HL-60 (cell line): ENCODE measurements at regions not wholly inside any gene's neighbourhood (a gene's known extent, or its start where the extent isn't known, plus 50 kb on each side); places are given as distances from the start of the nearest gene placed in this dataset.

Experiments
- DNase-seq, 2 experiments: peaks; one replicate each; pipeline ENCODE4 v3.0.0-alpha.2; 2010 to 2020; ENCODE audit warnings: low read depth in 1 of 2, low spot score in 1 of 2
- H3K27ac ChIP-seq: fragments of 250-450 bp; sonication (Bioruptor Pico); replicated peaks from 2 replicates; pipeline ENCODE4 v1.5.1; 2020; ENCODE audit warnings: mild to moderate bottlenecking, moderate library complexity
- H3K27me3 ChIP-seq: fragments of 250-450 bp; sonication (Bioruptor Pico); 2 replicates; pipeline ENCODE4 v1.5.1; 2021; ENCODE audit warnings: mild to moderate bottlenecking, moderate library complexity; ENCODE audit not compliant: insufficient read depth, poor library complexity, severe bottlenecking
- H3K4me3 ChIP-seq: replicated peaks from 2 replicates; pipeline ENCODE4 v1.5.1; 2011; ENCODE audit warnings: mild to moderate bottlenecking, control low read depth, low read length; ENCODE audit not compliant: insufficient read depth
- GABPA ChIP-seq: IDR thresholded peaks from 2 replicates; pipeline ENCODE4 v1.6.1; 2012; ENCODE audit warnings: low read depth
- POLR2AphosphoS5 ChIP-seq: IDR thresholded peaks from 2 replicates; pipeline ENCODE4 v1.6.1; 2012; ENCODE audit warnings: low read depth
- SPI1 ChIP-seq: IDR thresholded peaks from 2 replicates; pipeline ENCODE4 v1.6.1; 2012; ENCODE audit warnings: low read depth, mild to moderate bottlenecking, borderline replicate concordance
- TF ChIP-seq, protein P1 (sequence below): IDR thresholded peaks from one replicate; pipeline ENCODE4 v1.5.1; 2011; ENCODE audit warnings: low read length, control low read depth, inconsistent platforms; ENCODE audit not compliant: insufficient read depth
- TF ChIP-seq, protein P2 (sequence below): IDR thresholded peaks from 2 replicates; pipeline ENCODE4 v1.6.1; 2012; ENCODE audit warnings: low read depth; ENCODE audit not compliant: insufficient replicate concordance

DNA sequence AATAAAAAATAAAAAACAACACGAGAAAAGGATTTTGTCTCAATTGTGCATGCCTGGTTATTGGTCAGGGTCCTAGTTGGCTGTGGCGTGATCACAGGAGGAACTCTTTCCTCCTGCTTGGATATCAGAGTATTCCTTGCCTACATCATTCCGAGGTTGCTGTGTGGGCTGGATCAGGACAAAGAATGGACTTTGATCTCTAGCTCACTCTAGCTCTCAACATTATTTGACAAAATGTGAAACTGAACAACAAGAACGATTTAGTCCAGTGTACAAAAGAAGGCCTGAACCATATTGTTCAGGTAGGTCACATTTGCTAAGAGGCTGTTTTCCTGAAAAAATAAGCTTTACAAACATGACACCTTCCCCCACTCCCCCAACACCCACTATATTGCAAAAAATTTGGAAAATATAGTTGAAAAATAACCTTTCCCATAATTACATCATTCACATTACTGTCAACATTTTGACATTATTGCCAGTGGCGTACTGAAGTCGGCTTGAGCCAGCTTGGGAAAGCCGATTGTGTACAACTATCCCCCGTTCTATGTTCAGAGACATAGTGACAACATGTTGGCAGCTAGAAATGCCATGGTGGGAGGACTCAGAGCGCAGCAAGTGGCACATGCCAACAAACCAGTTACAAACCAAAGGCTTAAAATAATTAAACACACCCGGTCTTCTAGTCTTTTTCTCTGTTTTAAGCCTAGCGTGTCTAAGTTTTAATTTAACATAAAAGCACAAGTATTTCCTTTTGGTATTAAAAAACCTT lies 179.0 kb downstream of the LPIN1 start:
- Histone ChIP-seq H3K27me3 (no peaks in the 10 kb centered on the region), H3K4me3 (no peak overlapping the region), H3K27ac (no peak overlapping the region)
- TF ChIP-seq SPI1: no peak
- TF ChIP-seq, protein P1, sequence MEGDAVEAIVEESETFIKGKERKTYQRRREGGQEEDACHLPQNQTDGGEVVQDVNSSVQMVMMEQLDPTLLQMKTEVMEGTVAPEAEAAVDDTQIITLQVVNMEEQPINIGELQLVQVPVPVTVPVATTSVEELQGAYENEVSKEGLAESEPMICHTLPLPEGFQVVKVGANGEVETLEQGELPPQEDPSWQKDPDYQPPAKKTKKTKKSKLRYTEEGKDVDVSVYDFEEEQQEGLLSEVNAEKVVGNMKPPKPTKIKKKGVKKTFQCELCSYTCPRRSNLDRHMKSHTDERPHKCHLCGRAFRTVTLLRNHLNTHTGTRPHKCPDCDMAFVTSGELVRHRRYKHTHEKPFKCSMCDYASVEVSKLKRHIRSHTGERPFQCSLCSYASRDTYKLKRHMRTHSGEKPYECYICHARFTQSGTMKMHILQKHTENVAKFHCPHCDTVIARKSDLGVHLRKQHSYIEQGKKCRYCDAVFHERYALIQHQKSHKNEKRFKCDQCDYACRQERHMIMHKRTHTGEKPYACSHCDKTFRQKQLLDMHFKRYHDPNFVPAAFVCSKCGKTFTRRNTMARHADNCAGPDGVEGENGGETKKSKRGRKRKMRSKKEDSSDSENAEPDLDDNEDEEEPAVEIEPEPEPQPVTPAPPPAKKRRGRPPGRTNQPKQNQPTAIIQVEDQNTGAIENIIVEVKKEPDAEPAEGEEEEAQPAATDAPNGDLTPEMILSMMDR: no peak
- TF ChIP-seq POLR2AphosphoS5: no peak
- TF ChIP-seq, protein P2, sequence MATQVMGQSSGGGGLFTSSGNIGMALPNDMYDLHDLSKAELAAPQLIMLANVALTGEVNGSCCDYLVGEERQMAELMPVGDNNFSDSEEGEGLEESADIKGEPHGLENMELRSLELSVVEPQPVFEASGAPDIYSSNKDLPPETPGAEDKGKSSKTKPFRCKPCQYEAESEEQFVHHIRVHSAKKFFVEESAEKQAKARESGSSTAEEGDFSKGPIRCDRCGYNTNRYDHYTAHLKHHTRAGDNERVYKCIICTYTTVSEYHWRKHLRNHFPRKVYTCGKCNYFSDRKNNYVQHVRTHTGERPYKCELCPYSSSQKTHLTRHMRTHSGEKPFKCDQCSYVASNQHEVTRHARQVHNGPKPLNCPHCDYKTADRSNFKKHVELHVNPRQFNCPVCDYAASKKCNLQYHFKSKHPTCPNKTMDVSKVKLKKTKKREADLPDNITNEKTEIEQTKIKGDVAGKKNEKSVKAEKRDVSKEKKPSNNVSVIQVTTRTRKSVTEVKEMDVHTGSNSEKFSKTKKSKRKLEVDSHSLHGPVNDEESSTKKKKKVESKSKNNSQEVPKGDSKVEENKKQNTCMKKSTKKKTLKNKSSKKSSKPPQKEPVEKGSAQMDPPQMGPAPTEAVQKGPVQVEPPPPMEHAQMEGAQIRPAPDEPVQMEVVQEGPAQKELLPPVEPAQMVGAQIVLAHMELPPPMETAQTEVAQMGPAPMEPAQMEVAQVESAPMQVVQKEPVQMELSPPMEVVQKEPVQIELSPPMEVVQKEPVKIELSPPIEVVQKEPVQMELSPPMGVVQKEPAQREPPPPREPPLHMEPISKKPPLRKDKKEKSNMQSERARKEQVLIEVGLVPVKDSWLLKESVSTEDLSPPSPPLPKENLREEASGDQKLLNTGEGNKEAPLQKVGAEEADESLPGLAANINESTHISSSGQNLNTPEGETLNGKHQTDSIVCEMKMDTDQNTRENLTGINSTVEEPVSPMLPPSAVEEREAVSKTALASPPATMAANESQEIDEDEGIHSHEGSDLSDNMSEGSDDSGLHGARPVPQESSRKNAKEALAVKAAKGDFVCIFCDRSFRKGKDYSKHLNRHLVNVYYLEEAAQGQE: no peak
- no peak for TF ChIP-seq GABPA
- DNase-seq: no peak

DNA sequence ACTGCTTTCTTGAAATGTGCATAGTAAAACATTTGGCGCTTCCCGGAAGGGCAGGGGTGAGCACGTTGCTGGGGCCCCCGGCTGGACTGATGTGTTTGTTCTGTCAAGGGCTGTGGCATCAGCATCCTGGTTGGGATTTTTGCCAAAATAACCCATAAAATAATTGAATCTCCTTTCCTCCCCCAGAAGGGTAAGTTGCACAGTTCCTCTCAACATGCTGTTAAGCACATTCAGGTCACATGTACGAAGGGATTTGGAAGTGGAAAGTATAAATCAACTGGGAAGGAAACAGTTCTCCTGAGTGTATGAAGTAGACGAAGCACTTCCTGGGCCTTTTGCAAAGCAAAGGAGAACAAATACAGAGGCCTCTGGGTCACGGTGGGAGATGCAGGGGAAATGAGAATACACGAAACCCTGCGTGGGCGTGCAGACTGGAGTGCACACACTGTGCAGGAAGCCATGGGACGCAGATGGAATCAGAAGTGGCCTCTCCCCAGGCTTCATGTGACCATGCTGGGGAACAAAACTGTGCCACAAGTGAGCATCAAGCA lies 183.9 kb downstream of the LPIN1 start:
- TF ChIP-seq, protein P2: no peak
- TF ChIP-seq GABPA (no peak), SPI1 (no peak), POLR2AphosphoS5 (no peak)
- TF ChIP-seq, protein P1: no peak
- no peak overlapping the region for H3K4me3 ChIP-seq
- no peak overlapping the region for H3K27ac ChIP-seq
- H3K27me3 ChIP-seq: no peaks in the 10 kb centered on the region
- DNase-seq: no peak

DNA sequence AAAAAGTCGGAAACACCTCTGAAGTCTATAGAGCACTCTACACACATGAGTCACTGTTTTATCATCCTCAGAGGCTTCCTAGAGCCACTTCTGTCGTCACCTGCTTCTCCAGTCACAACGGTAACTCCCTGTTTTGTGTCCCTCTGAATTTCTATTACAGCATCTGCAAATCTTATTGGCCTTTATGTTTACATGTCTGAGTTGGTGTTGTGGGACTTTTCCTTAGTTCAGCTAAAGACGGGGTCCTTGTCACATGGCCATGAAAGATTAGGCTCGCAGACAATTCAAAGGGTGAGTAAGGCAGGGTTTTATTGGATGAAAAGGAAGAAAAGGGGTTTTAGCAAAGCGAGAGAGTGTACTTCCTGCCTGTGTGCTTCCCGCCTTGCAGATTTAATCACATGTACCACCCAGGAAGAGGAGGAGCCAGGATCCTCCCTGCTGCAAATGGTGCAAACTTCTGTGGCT lies 185.6 kb downstream of the LPIN1 start:
- Histone ChIP-seq H3K4me3 (no peak overlapping the region), H3K27ac (no peak overlapping the region), H3K27me3 (no peaks in the 10 kb centered on the region)
- TF ChIP-seq POLR2AphosphoS5: no peak
- TF ChIP-seq, protein P2: no peak
- no peak for TF ChIP-seq GABPA
- TF ChIP-seq SPI1: no peak
- TF ChIP-seq, protein P1: no peak
- DNase-seq: no peak
